PC-9 (cell line): ENCODE measurements at regions not wholly inside any gene's neighbourhood (a gene's known extent, or its start where the extent isn't known, plus 50 kb on each side); places are given as distances from the start of the nearest gene placed in this dataset.

Source experiments
- BruUV-seq: library from RNA; stranded (reverse); fragments of 400-500 nt; replicated peaks from 2 replicates; lab custom pipeline; 2021; lab: Mats Ljungman, UMichigan
- CTCF ChIA-PET: fragments of 300-600 bp; sonication (Branson Sonifier 250); formaldehyde crosslinking; loops from one replicate; lab custom pipeline; 2022; ENCODE audit warnings: antibody characterized with exemption; lab: Charles Lee
- POLR2A ChIA-PET: fragments of 300-600 bp; sonication (Branson Sonifier 250); formaldehyde crosslinking; loops from one replicate; lab custom pipeline; 2022; ENCODE audit warnings: antibody characterized with exemption; ENCODE audit not compliant: unreplicated experiment; lab: Charles Lee
- DNase-seq, 2 experiments: peaks; one replicate each; pipeline versions ENCODE4 v3.0.0 to v3.0.0-alpha.2; 2015 to 2022; ENCODE audit warnings: mixed read lengths in 1 of 2
- H2AFZ ChIP-seq: fragments of 200-600 bp; sonication (generic); 2 replicates; pipeline ENCODE4 v1.8.1; 2017; ENCODE audit warnings: antibody characterized with exemption
- H3F3A ChIP-seq: fragments of 200-600 bp; sonication (generic); 2 replicates; pipeline ENCODE4 v1.8.1; 2017; ENCODE audit warnings: antibody characterized with exemption, mild to moderate bottlenecking, low read depth; ENCODE audit not compliant: insufficient read depth
- H3K27ac ChIP-seq: fragments of 200-600 bp; sonication (generic); 2 replicates; pipeline ENCODE4 v1.6.1; 2016; ENCODE audit warnings: mixed run types
- H3K27me3 ChIP-seq: fragments of 200-600 bp; sonication (generic); 2 replicates; pipeline ENCODE4 v1.6.1; 2016; ENCODE audit warnings: low read depth, mixed run types; ENCODE audit not compliant: insufficient read depth
- H3K36me3 ChIP-seq: fragments of 200-600 bp; sonication (generic); 2 replicates; pipeline ENCODE4 v1.6.1; 2016; ENCODE audit warnings: low read depth, mixed run types
- H3K4me1 ChIP-seq: fragments of 200-600 bp; sonication (generic); replicated peaks from 2 replicates; pipeline ENCODE4 v1.6.1; 2016; ENCODE audit warnings: mixed run types; ENCODE audit not compliant: insufficient read depth
- H3K4me2 ChIP-seq: fragments of 200-600 bp; sonication (generic); 2 replicates; pipeline ENCODE4 v1.6.1; 2017; ENCODE audit warnings: mixed run types
- H3K4me3 ChIP-seq: fragments of 200-600 bp; sonication (generic); 2 replicates; pipeline ENCODE4 v1.6.1; 2016; ENCODE audit warnings: mixed run types
- H3K79me2 ChIP-seq: fragments of 200-600 bp; sonication (generic); 2 replicates; pipeline ENCODE4 v1.6.1; 2017; ENCODE audit warnings: low read depth, mixed run types
- H3K9me2 ChIP-seq: fragments of 200-600 bp; sonication (generic); 2 replicates; pipeline ENCODE4 v1.8.1; 2017; ENCODE audit warnings: mild to moderate bottlenecking; ENCODE audit not compliant: insufficient read depth
- H3K9me3 ChIP-seq: fragments of 200-600 bp; sonication (generic); 2 replicates; pipeline ENCODE4 v1.8.1; 2016; ENCODE audit warnings: low read depth; ENCODE audit not compliant: insufficient read depth
- H4K20me1 ChIP-seq: fragments of 200-600 bp; sonication (generic); 2 replicates; pipeline ENCODE4 v1.8.1; 2017; ENCODE audit not compliant: insufficient read depth
- CTCF ChIP-seq: fragments of 200-600 bp; sonication (generic); conservative IDR thresholded peaks from 2 replicates; pipeline ENCODE4 v1.6.1; 2017; ENCODE audit warnings: mixed run types, antibody characterized with exemption, mild to moderate bottlenecking, moderate library complexity
- EZH2 ChIP-seq: fragments of 200-600 bp; sonication (generic); IDR thresholded peaks from 2 replicates; pipeline ENCODE4 v1.8.0; 2017; ENCODE audit warnings: antibody characterized with exemption, low read depth
- intact Hi-C: fragments of 100-400 bp; cut with micrococcal nuclease; formaldehyde crosslinking; loops from one replicate; pipeline ENCODE4 v1.10.0; 2022; ENCODE audit not compliant: unreplicated experiment

GRCh38 chr4:177759729-177760128, 317.5 kb upstream of the AGA start:
- H3K4me2 ChIP-seq = no peak overlapping the region
- no peak for TF ChIP-seq EZH2
- TF ChIP-seq CTCF = no peak
- BruUV-seq = no TSS peak
- no peak overlapping the region for H3K4me3 ChIP-seq
- POLR2A ChIA-PET = no interaction called here
- no peak for DNase-seq
- no peaks in the 10 kb centered on the region for H4K20me1 ChIP-seq
- H3K79me2 ChIP-seq = no peaks in the 10 kb centered on the region
- no peaks in the 10 kb centered on the region for H3K27me3 ChIP-seq
- no peaks in the 10 kb centered on the region for H3K9me3 ChIP-seq
- H3K27ac ChIP-seq = no peak overlapping the region
- no peaks in the 10 kb centered on the region for H3K9me2 ChIP-seq
- H3F3A ChIP-seq = no peaks in the 10 kb centered on the region
- no peak overlapping the region for H2AFZ ChIP-seq
- intact Hi-C loops = no loop called here
- H3K36me3 ChIP-seq = no peaks in the 10 kb centered on the region
- CTCF ChIA-PET = no interaction called here
- H3K4me1 ChIP-seq = no peaks in the 10 kb centered on the region

- no peak for DNase-seq
- H3K4me1 ChIP-seq = no peaks in the 10 kb centered on the region
- no peak overlapping the region for H3K4me3 ChIP-seq
- ChIA-PET CTCF (no interaction called here), POLR2A (no interaction called here)
- H3K36me3 ChIP-seq = no peaks in the 10 kb centered on the region
- H3K79me2 ChIP-seq = no peaks in the 10 kb centered on the region
- TF ChIP-seq CTCF (no peak), EZH2 (no peak)
- H4K20me1 ChIP-seq = no peaks in the 10 kb centered on the region
- no peak overlapping the region for H2AFZ ChIP-seq
- no TSS peak for BruUV-seq
- no peak overlapping the region for H3K4me2 ChIP-seq
- no peaks in the 10 kb centered on the region for H3F3A ChIP-seq
- intact Hi-C loops = no loop called here
- H3K27ac ChIP-seq = no peak overlapping the region
- no peaks in the 10 kb centered on the region for H3K9me2 ChIP-seq
- no peaks in the 10 kb centered on the region for H3K9me3 ChIP-seq
- no peaks in the 10 kb centered on the region for H3K27me3 ChIP-seq
Observed at GRCh38 chr4:177761692-177762091, 319.5 kb upstream of the AGA start.

- Histone ChIP-seq H3K36me3 (no peaks in the 10 kb centered on the region), H3F3A (no peaks in the 10 kb centered on the region), H3K4me1 (no peaks in the 10 kb centered on the region), H3K9me3 (no peaks in the 10 kb centered on the region), H3K79me2 (no peaks in the 10 kb centered on the region), H3K27ac (no peak overlapping the region), H2AFZ (no peak overlapping the region), H4K20me1 (no peaks in the 10 kb centered on the region), H3K27me3 (no peaks in the 10 kb centered on the region), H3K9me2 (no peaks in the 10 kb centered on the region), H3K4me3 (no peak overlapping the region), H3K4me2 (no peak overlapping the region)
- no peak for TF ChIP-seq CTCF
- TF ChIP-seq EZH2 = no peak
- BruUV-seq = no TSS peak
- CTCF ChIA-PET = no interaction called here
- intact Hi-C loops = no loop called here
- no peak for DNase-seq
- POLR2A ChIA-PET = no interaction called here
Observed at GRCh38 chr4:177769155-177769554, 326.9 kb upstream of the AGA start.
